Endothelial cell of umbilical vein (primary cell): ENCODE measurements at regions not wholly inside any gene's neighbourhood (a gene's known extent, or its start where the extent isn't known, plus 50 kb on each side); places are given as distances from the start of the nearest gene placed in this dataset.

Source experiments
- BruUV-seq: library from RNA; stranded (reverse); fragments of 400-500 nt; replicated peaks from 2 replicates; lab custom pipeline; 2021; lab: Mats Ljungman, UMichigan
- CTCF ChIA-PET: fragments of 300-600, 350-600 bp; sonication (Branson Sonifier 250); formaldehyde crosslinking; loops from one replicate; lab custom pipeline; 2021; ENCODE audit warnings: antibody characterized with exemption, inconsistent platforms; lab: Charles Lee
- POLR2A ChIA-PET: fragments of 300-600, 350-600 bp; sonication (Branson Sonifier 250); formaldehyde crosslinking; loops from one replicate; lab custom pipeline; 2021; ENCODE audit warnings: antibody characterized with exemption, inconsistent platforms; lab: Charles Lee
- DNase-seq: peaks from one replicate; pipeline ENCODE4 v3.0.0-alpha.2; 2011; ENCODE audit warnings: low read depth, low spot score
- FAIRE-seq: peaks from 2 replicates; lab custom pipeline; 2011; peaks lifted over from hg19 to GRCh38; lab: Jason Lieb, UNC
- H2AFZ ChIP-seq: 2 replicates; pipeline ENCODE4 v1.6.0; 2012; ENCODE audit warnings: low read depth, low read length, control low read depth, inconsistent platforms
- H3K27ac ChIP-seq: 2 replicates; pipeline ENCODE4 v1.5.1; 2011; ENCODE audit warnings: low read depth, mild to moderate bottlenecking, control low read depth, low read length, moderate library complexity; ENCODE audit not compliant: insufficient read depth
- H3K27me3 ChIP-seq, 2 experiments: 2 replicates each; pipeline versions ENCODE4 v1.6.0 to v1.6.1; 2011; ENCODE audit warnings: low read length in 2 of 2, mixed read lengths in 1 of 2; ENCODE audit not compliant: control insufficient read depth in 2 of 2, insufficient read depth in 2 of 2
- H3K36me3 ChIP-seq, 2 experiments: 2 replicates in 1 of 2; 3 replicates in 1 of 2; pipeline ENCODE4 v1.5.1; 2011; ENCODE audit warnings: low read length in 2 of 2, mild to moderate bottlenecking in 1 of 2, moderate library complexity in 1 of 2; ENCODE audit not compliant: control insufficient read depth in 2 of 2, insufficient read depth in 2 of 2; ENCODE audit errors: extremely low read depth in 1 of 2
- H3K4me1 ChIP-seq: 3 replicates; pipeline ENCODE4 v1.5.1; 2011; ENCODE audit warnings: mild to moderate bottlenecking, low read length; ENCODE audit not compliant: control insufficient read depth, insufficient read depth; ENCODE audit errors: extremely low read depth
- H3K4me2 ChIP-seq: 2 replicates; pipeline ENCODE4 v1.6.1; 2011; ENCODE audit warnings: low read length, control low read depth, mixed read lengths; ENCODE audit not compliant: insufficient read depth
- H3K4me3 ChIP-seq, 3 experiments: fragments of 200-600 bp in 1 of 3; sonication (generic), shearing (Covaris generic) in 1 of 3; replicated peaks in 1 of 3; 2 replicates each; pipeline ENCODE4 v1.5.1; 2011 to 2016; ENCODE audit warnings: control low read depth in 3 of 3, low read length in 3 of 3, mild to moderate bottlenecking in 2 of 3, inconsistent platforms in 1 of 3, low read depth in 1 of 3, moderate library complexity in 1 of 3; ENCODE audit not compliant: insufficient read depth in 1 of 3
- H3K79me2 ChIP-seq: 2 replicates; pipeline ENCODE4 v1.6.0; 2012; ENCODE audit warnings: low read length, inconsistent platforms; ENCODE audit not compliant: control insufficient read depth, insufficient read depth
- H3K9ac ChIP-seq: replicated peaks from 2 replicates; pipeline ENCODE3; 2011; ENCODE audit warnings: low read length, control low read depth; ENCODE audit not compliant: insufficient read depth; ENCODE audit errors: extremely low read depth
- H3K9me1 ChIP-seq: replicated peaks from 3 replicates; pipeline ENCODE4 v1.6.0; 2011; ENCODE audit warnings: mild to moderate bottlenecking, low read length; ENCODE audit not compliant: control insufficient read depth, insufficient read depth; ENCODE audit errors: extremely low read depth
- H3K9me3 ChIP-seq: replicated peaks from 2 replicates; pipeline ENCODE4 v1.5.1; 2012; ENCODE audit warnings: low read length, inconsistent platforms; ENCODE audit not compliant: control insufficient read depth, insufficient read depth
- H4K20me1 ChIP-seq: replicated peaks from 2 replicates; pipeline ENCODE3; 2011; ENCODE audit warnings: mild to moderate bottlenecking, low read length; ENCODE audit not compliant: control insufficient read depth, insufficient read depth; ENCODE audit errors: extremely low read depth
- EZH2 ChIP-seq: IDR thresholded peaks from 2 replicates; pipeline ENCODE4 v1.6.1; 2012; ENCODE audit warnings: borderline replicate concordance, low read depth, mild to moderate bottlenecking, moderate library complexity, low read length, inconsistent platforms; ENCODE audit not compliant: severe bottlenecking
- FOS ChIP-seq: IDR thresholded peaks from 2 replicates; pipeline ENCODE4 v1.6.1; 2011; ENCODE audit warnings: mild to moderate bottlenecking, low read length, moderate library complexity, borderline replicate concordance; ENCODE audit not compliant: insufficient read depth
- GATA2 ChIP-seq: IDR thresholded peaks from 2 replicates; pipeline ENCODE4 v1.7.0; 2011; ENCODE audit warnings: low read depth, mild to moderate bottlenecking, moderate library complexity, mixed read lengths, low read length; ENCODE audit not compliant: insufficient read length, insufficient read depth
- JUN ChIP-seq: IDR thresholded peaks from 2 replicates; pipeline ENCODE4 v1.6.1; 2011; ENCODE audit warnings: borderline replicate concordance, low read depth; ENCODE audit not compliant: insufficient read length, insufficient read depth
- MYC ChIP-seq: IDR thresholded peaks from one replicate; pipeline ENCODE4 v1.6.1; 2011; ENCODE audit warnings: mild to moderate bottlenecking, low read depth, low read length
- POLR2A ChIP-seq: IDR thresholded peaks from 2 replicates; pipeline ENCODE4 v1.6.1; 2012; ENCODE audit warnings: low read depth, mild to moderate bottlenecking, control low read depth, low read length
- POLR2AphosphoS5 ChIP-seq: IDR thresholded peaks from 2 replicates; pipeline ENCODE4 v1.6.1; 2012; ENCODE audit warnings: low read depth, mild to moderate bottlenecking, control low read depth, low read length, moderate library complexity; ENCODE audit not compliant: insufficient read depth
- dilution Hi-C: fragments of 300-500 bp; cut with MboI; formaldehyde crosslinking; loops from one replicate; pipeline ENCODE4 v1.15.0; 2019; ENCODE audit warnings: low sequenced_read_pairs; ENCODE audit not compliant: extremely low pct_ligation_motif_present
- intact Hi-C: fragments of 100-400 bp; cut with micrococcal nuclease; formaldehyde crosslinking; loops from one replicate; pipeline ENCODE4 v1.10.0; 2022
- TF ChIP-seq, protein P1 (sequence below), 2 donors: IDR thresholded peaks; 1 replicate in 1 of 2; 2 replicates in 1 of 2; pipeline ENCODE4 v1.5.1; 2011; ENCODE audit warnings: low read length in 2 of 2, mild to moderate bottlenecking in 2 of 2, moderate library complexity in 2 of 2, control low read depth in 1 of 2, inconsistent platforms in 1 of 2, low read depth in 1 of 2; ENCODE audit not compliant: insufficient read depth in 1 of 2; ENCODE audit errors: extremely low read depth in 1 of 2
- TF ChIP-seq, protein P2 (sequence below): IDR thresholded peaks from 2 replicates; pipeline ENCODE4 v1.6.1; 2011; ENCODE audit not compliant: insufficient read depth, insufficient read length

DNA sequence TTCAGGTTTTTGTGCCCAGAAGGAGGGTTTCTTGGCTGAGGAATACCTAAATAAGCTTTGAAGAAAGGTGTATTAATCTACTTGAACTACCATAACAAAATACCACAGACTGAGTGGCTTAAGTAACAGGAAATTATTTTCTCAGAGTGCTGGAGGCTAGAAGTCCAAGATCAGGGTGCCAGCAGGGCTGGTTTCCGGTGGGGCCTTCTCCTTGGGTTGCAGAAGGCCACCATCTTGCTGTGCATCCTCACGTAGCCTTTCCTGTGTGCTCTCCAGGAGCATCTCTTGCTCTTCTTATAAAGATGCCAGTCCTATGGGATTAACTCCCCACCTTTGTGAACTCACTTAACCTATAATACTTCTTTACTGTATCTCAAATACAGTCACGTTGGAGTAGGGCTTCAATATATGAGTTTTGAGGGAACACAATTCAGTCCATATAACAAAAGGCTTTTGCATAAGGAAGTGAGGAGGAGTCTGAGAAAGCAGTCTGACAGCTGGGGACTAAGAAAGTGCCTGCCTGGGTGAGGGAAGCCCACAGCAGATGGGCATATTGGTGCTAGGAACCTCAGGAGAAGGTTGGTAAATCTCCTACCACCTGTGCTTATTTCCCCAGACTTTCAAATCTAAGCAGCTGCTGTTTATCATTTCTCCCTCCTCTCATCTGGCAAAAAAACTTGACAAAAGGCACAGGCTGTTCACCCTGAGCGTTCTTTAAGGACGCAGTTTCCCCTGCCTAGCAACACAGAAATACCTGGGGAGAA lies 89.6 kb upstream of the CBLB start:
- no peak for FAIRE-seq

DNA sequence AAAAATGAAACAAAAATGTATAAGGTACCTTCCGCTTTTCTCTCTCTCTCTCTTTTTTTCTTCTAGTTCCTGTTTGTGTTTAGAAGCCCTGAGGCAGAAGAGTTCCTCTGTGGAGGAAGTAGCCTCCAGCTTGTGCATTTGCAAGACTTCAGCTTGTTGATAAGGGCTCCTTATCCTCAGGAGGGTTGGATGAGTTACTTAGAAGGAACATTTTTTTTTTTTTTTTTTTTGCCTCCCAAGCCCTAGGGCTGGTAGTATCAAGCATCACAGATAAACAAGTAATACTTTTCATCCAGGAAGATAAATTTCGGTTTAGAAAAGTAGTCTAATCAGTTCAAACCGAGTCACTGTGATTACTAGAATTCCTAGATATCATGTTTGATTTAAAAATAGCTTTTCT lies 91.0 kb upstream of the CBLB start:
- TF ChIP-seq, protein P1, sequence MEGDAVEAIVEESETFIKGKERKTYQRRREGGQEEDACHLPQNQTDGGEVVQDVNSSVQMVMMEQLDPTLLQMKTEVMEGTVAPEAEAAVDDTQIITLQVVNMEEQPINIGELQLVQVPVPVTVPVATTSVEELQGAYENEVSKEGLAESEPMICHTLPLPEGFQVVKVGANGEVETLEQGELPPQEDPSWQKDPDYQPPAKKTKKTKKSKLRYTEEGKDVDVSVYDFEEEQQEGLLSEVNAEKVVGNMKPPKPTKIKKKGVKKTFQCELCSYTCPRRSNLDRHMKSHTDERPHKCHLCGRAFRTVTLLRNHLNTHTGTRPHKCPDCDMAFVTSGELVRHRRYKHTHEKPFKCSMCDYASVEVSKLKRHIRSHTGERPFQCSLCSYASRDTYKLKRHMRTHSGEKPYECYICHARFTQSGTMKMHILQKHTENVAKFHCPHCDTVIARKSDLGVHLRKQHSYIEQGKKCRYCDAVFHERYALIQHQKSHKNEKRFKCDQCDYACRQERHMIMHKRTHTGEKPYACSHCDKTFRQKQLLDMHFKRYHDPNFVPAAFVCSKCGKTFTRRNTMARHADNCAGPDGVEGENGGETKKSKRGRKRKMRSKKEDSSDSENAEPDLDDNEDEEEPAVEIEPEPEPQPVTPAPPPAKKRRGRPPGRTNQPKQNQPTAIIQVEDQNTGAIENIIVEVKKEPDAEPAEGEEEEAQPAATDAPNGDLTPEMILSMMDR (IDR thresholded peaks at IDR 0.05; ENCODE audit: extremely low read depth in 1 of 2, insufficient read depth in 1 of 2, low read depth in 1 of 2, low read length in 2 of 2): no peak
- TF ChIP-seq POLR2AphosphoS5: no peak
- TF ChIP-seq, protein P2, sequence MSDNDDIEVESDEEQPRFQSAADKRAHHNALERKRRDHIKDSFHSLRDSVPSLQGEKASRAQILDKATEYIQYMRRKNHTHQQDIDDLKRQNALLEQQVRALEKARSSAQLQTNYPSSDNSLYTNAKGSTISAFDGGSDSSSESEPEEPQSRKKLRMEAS: no peak
- TF ChIP-seq POLR2A: no peak
- no peak for TF ChIP-seq GATA2
- TF ChIP-seq EZH2: no peak
- no peak for TF ChIP-seq MYC
- no peak for TF ChIP-seq FOS
- no peak for TF ChIP-seq JUN
- no TSS peak for BruUV-seq
- Histone ChIP-seq H3K9me1 (no peaks in the 10 kb centered on the region), H3K9ac (no peak overlapping the region), H3K27ac (no peak overlapping the region), H3K27me3 (no peaks in the 10 kb centered on the region), H3K79me2 (no peaks in the 10 kb centered on the region), H2AFZ (no peak overlapping the region), H3K4me1 (no peaks in the 10 kb centered on the region), H3K9me3 (no peaks in the 10 kb centered on the region), H3K4me2 (no peak overlapping the region), H3K36me3 (no peaks in the 10 kb centered on the region), H3K4me3 (no peak overlapping the region), H4K20me1 (no peaks in the 10 kb centered on the region)
- DNase-seq: no peak
- ChIA-PET CTCF (no interaction called here), POLR2A (no interaction called here)
- intact Hi-C loops (no loop called here), dilution Hi-C loops (no loop called here)
- FAIRE-seq: no peak

More for the DNA sequence above, 89.6 kb upstream of the CBLB start:
- Histone ChIP-seq H3K9ac (no peak overlapping the region), H3K27me3 (no peaks in the 10 kb centered on the region), H3K27ac (no peak overlapping the region), H2AFZ (no peak overlapping the region), H3K9me1 (no peaks in the 10 kb centered on the region), H4K20me1 (no peaks in the 10 kb centered on the region), H3K4me2 (no peak overlapping the region), H3K4me1 (no peaks in the 10 kb centered on the region), H3K4me3 (no peak overlapping the region), H3K9me3 (no peaks in the 10 kb centered on the region), H3K36me3 (no peaks in the 10 kb centered on the region), H3K79me2 (no peaks in the 10 kb centered on the region)
- no peak for TF ChIP-seq GATA2
- no peak for TF ChIP-seq JUN
- no peak for TF ChIP-seq FOS
- TF ChIP-seq, protein P2: no peak
- TF ChIP-seq POLR2AphosphoS5: no peak
- TF ChIP-seq POLR2A: no peak
- no peak for TF ChIP-seq EZH2
- CTCF ChIA-PET: no interaction called here
- POLR2A ChIA-PET: no interaction called here
- BruUV-seq: no TSS peak
- dilution Hi-C loops: no loop called here
- DNase-seq: no peak
- intact Hi-C loops: no loop called here
